Neural cell (in vitro differentiated cells): ENCODE measurements at regions not wholly inside any gene's neighbourhood (a gene's known extent, or its start where the extent isn't known, plus 50 kb on each side); places are given as distances from the start of the nearest gene placed in this dataset.

Source experiments
- CTCF ChIP-seq: fragments of 450-650 bp; IDR thresholded peaks from 2 replicates; pipeline ENCODE4 v1.5.1; 2014; ENCODE audit warnings: antibody characterized with exemption, mild to moderate bottlenecking, moderate library complexity; ENCODE audit not compliant: poor library complexity, severe bottlenecking
- POLR2AphosphoS5 ChIP-seq: IDR thresholded peaks from 2 replicates; pipeline ENCODE4 v1.6.1; 2012
- RAD21 ChIP-seq: fragments of 450-650 bp; conservative IDR thresholded peaks from 2 replicates; pipeline ENCODE4 v1.6.1; 2014; ENCODE audit warnings: antibody characterized with exemption, mild to moderate bottlenecking, moderate library complexity

DNA sequence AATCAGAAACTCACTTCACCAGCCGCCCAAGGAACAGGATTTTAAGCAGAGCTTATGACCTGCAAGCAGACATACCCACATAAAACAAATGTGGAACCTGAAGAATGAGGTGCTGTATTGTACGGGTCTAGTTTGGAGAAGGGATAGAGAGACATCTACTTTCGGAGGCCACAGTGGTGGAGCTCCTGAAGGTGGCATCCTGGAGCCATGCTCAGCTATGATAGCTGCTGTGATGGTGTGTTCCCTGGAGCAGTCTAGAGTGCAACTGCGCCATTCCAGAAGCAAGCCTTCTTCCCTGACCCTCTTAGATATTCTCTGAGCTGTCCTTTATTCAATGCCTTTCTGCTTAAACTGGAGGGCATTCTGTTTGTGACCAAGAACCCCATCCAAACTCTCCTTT is 402.6 kb downstream of the FUT8 start:
- TF ChIP-seq POLR2AphosphoS5, result no peak
- TF ChIP-seq CTCF, result no peak
- no peak for TF ChIP-seq RAD21
